Cardiac muscle cell (in vitro differentiated cells and primary cell): ENCODE measurements at regions not wholly inside any gene's neighbourhood (a gene's known extent, or its start where the extent isn't known, plus 50 kb on each side); places are given as distances from the start of the nearest gene placed in this dataset.

Source experiments
- DNase-seq, 2 donors: peaks; one replicate each; pipeline versions ENCODE4 v3.0.0 to v3.0.0-alpha.2; 2010 to 2017; ENCODE audit warnings: low read depth in 1 of 2, low spot score in 1 of 2
- H3K27ac ChIP-seq: fragments of 200-600 bp; sonication (generic); 2 replicates; pipeline ENCODE4 v1.5.1; 2016
- H3K27me3 ChIP-seq: fragments of 200-600 bp; sonication (generic); 2 replicates; pipeline ENCODE4 v1.6.0; 2016; ENCODE audit warnings: control low read depth
- H3K36me3 ChIP-seq: fragments of 200-600 bp; sonication (generic); 2 replicates; pipeline ENCODE4 v1.5.1; 2016; ENCODE audit warnings: control low read depth
- H3K4me1 ChIP-seq: fragments of 200-600 bp; sonication (generic); 2 replicates; pipeline ENCODE4 v1.8.1; 2017; ENCODE audit warnings: low read depth, mild to moderate bottlenecking, mixed run types
- H3K4me3 ChIP-seq: fragments of 200-600 bp; sonication (generic); 2 replicates; pipeline ENCODE4 v1.5.1; 2016; ENCODE audit warnings: mild to moderate bottlenecking
- H3K9me3 ChIP-seq: fragments of 200-600 bp; sonication (generic); 2 replicates; pipeline ENCODE4 v1.5.1; 2017; ENCODE audit warnings: low read depth, mild to moderate bottlenecking, control low read depth
- CTCF ChIP-seq: IDR thresholded peaks from 2 replicates; pipeline ENCODE4 v1.5.1; 2012; ENCODE audit warnings: low read depth, mild to moderate bottlenecking, low read length

- H3K27me3 ChIP-seq = peaks cover 3% of the 10 kb centered on the region
- no peak for DNase-seq
- no peak overlapping the region for H3K4me3 ChIP-seq
- H3K27ac ChIP-seq = no peak overlapping the region
- H3K9me3 ChIP-seq = no peaks in the 10 kb centered on the region
- no peak for TF ChIP-seq CTCF
- no peaks in the 10 kb centered on the region for H3K36me3 ChIP-seq
- H3K4me1 ChIP-seq = no peaks in the 10 kb centered on the region
These were observed 1247.5 kb upstream of the C9orf72 start for GRCh38 chr9:28820741-28821140.

GRCh38 chr9:28821240-28821639 lies 1248.0 kb upstream of the C9orf72 start:
- no peak overlapping the region for H3K4me3 ChIP-seq
- no peak overlapping the region for H3K27ac ChIP-seq
- no peaks in the 10 kb centered on the region for H3K36me3 ChIP-seq

DNA sequence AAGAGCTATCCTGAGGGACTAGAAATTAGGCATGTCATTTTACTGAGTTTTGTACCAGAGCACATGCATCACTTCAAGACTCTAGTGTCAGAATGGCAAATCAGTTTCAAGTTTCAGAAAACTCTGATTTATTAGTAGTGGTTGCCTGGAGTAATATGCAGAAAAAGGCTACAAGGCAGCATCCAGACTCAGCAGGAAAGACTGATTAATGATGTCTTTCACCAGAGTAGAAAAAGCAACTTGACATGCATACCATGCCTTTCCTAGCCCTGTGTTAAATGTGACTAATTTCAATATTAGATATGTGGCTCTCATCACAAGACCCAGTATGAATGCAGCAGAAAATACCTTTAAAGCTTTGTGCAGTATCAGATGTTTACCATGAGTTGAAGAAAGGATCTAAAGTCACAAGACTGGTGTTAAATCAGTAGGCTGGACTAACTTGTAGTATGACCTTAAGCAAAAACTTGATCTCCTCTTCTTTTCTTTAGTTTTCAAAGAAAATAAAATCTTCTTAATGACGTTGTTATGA lies 1251.2 kb upstream of the C9orf72 start:
- Histone ChIP-seq H3K36me3 (no peaks in the 10 kb centered on the region), H3K4me1 (no peaks in the 10 kb centered on the region), H3K9me3 (no peaks in the 10 kb centered on the region), H3K27me3 (peaks cover 3% of the 10 kb centered on the region), H3K4me3 (no peak overlapping the region), H3K27ac (no peak overlapping the region)
- TF ChIP-seq CTCF = no peak
- no peak for DNase-seq

More at GRCh38 chr9:28821240-28821639, 1248.0 kb upstream of the C9orf72 start:
- peaks cover 3% of the 10 kb centered on the region for H3K27me3 ChIP-seq
- DNase-seq = no peak
- no peak for TF ChIP-seq CTCF
- no peaks in the 10 kb centered on the region for H3K9me3 ChIP-seq
- H3K4me1 ChIP-seq = no peaks in the 10 kb centered on the region

GRCh38 chr9:28832168-28832770 lies 1259.0 kb upstream of the C9orf72 start:
- no peak overlapping the region for H3K4me3 ChIP-seq
- DNase-seq = no peak
- no peaks in the 10 kb centered on the region for H3K4me1 ChIP-seq
- TF ChIP-seq CTCF = no peak
- H3K27ac ChIP-seq = no peak overlapping the region
- H3K9me3 ChIP-seq = no peaks in the 10 kb centered on the region
- no peaks in the 10 kb centered on the region for H3K27me3 ChIP-seq
- no peaks in the 10 kb centered on the region for H3K36me3 ChIP-seq

DNA sequence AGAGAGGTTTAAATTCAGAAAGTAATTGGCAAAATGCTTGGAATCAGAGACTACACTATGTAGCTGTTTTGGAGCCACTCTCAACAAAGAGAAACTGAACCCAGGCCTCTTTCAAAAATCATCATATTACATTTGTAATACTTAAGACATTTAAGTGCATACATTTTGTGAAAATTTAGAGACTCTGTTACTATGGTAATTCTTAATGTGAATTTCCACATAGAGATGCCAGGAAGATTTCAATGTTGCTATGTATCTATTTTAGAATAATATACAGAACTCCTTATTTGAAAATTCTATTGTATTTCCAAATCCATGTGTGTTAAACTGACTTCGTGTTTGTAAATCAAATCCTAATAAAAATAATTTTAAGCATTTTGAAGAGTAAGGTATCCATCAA lies 1260.9 kb upstream of the C9orf72 start:
- no peak for TF ChIP-seq CTCF
- no peak overlapping the region for H3K4me3 ChIP-seq
- no peak for DNase-seq
- no peak overlapping the region for H3K27ac ChIP-seq
- H3K9me3 ChIP-seq = no peaks in the 10 kb centered on the region
- H3K27me3 ChIP-seq = no peaks in the 10 kb centered on the region
- no peaks in the 10 kb centered on the region for H3K36me3 ChIP-seq
- no peaks in the 10 kb centered on the region for H3K4me1 ChIP-seq
